ENCODE measurements at regions not wholly inside any gene's neighbourhood (a gene's known extent, or its start where the extent isn't known, plus 50 kb on each side); places are given as distances from the start of the nearest gene placed in this dataset.

DNA sequence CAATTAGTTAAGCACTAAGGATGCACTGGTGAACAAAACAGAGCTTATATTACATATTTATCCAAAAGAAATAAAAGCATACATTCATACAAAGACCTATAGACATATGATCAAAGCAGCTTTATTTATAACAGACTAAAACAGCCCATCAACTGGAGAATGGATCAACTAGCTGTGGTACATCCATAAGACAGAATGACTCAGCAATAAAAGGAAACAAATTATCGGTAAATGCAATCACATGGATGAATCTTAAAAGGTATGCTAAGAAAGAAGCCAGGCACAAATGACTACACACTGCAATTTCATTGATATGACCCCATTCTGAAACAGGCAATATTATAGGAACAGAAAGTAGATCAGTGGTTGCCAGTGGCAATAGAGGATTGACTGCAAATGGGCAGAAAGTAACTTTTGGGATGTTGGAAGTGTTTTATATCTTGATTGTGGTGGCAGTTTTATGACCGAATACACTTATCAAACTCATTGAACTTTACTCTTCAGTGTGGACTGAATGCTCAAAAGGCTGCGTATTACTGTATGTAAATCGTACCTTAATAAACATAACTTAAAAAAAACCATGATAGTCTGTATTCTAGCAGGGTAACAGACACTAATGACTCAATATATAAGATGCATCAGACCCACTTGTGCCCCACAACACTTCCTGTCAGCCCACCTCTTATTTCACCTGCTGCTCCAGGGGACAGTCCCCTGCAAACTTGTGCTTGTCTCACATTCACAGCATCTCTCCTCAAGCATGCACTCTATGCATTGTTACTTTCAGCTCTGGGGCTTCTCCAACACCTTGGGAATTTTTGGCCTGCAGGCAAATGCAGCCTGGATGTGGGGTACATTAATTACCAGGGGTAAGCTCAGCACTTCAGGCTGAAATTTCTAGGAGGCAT lies 59.1 kb downstream of the MID1IP1 start:
- H4K20me1 ChIP-seq (ENCODE audit: control insufficient read depth, insufficient read depth, insufficient read length), result no peaks in the 10 kb centered on the region
- Mint-ChIP-seq H3K4me1 (peaks cover 4 to 5% of the 10 kb centered on the region in 2 experiments), H3K27ac (no peak overlapping the region), H3K36me3 (ENCODE audit: insufficient read depth in 1 of 3, low read depth in 3 of 3) (peaks cover 0 to 3% (median 0%) of the 10 kb centered on the region in 3 experiments; a peak in 1 of 7 replicates), H3K4me3 (no peak overlapping the region), H3K27me3 (ENCODE audit: low read depth) (no peaks in the 10 kb centered on the region), H3K9me3 (peaks cover 29 to 32% of the 10 kb centered on the region in 2 experiments; a peak in 4 of 5 replicates)
- no peak overlapping the region for H3K14ac ChIP-seq (ENCODE audit: insufficient read depth, low read length)
- no peak overlapping the region for H3K27ac ChIP-seq (ENCODE audit: insufficient read length, low read depth, low read length)
- H3K79me2 ChIP-seq (ENCODE audit: insufficient read depth, low read length), result no peaks in the 10 kb centered on the region
- H2BK20ac ChIP-seq (ENCODE audit: low read depth, low read length, poor library complexity, severe bottlenecking), result no peak overlapping the region
- no peak overlapping the region for H3K23ac ChIP-seq (ENCODE audit: insufficient read length, low read depth, low read length)
- 0 out of 2 replicates have a peak, but pooled peaks cover under 1% of the 10 kb centered on the region for H3K4me1 ChIP-seq (ENCODE audit: insufficient read depth, low read length)
- no peaks in the 10 kb centered on the region for H3K27me3 ChIP-seq (ENCODE audit: insufficient read depth, low read length)
- no CpG with 5 or more reads among the region's 4 CpGs for WGBS (ENCODE audit: extremely low coverage, insufficient read length, low lambda C conversion rate)
- no peak overlapping the region for H3T11ph ChIP-seq (ENCODE audit: low read length)
- no peak overlapping the region for H2BK120ac ChIP-seq (ENCODE audit: low read depth, low read length, poor library complexity, severe bottlenecking)
- no peak overlapping the region for H2BK12ac ChIP-seq (ENCODE audit: insufficient read length, low read depth, low read length)
- DNase-seq, result no peak
- H4K91ac ChIP-seq (ENCODE audit: insufficient read length, low read depth, low read length), result no peak overlapping the region
- H3K23me2 ChIP-seq (ENCODE audit: insufficient read length, low read depth, low read length, poor library complexity, severe bottlenecking), result no peaks in the 10 kb centered on the region
- H4K8ac ChIP-seq (replicated peaks; ENCODE audit: insufficient read length, low read depth, low read length), result no peak overlapping the region
- no peaks in the 10 kb centered on the region for H3K9me3 ChIP-seq (ENCODE audit: control insufficient read depth, low read depth, low read length)
- no peak overlapping the region for H2AK5ac ChIP-seq (ENCODE audit: insufficient read length, low read length)
- no peaks in the 10 kb centered on the region for H3K79me1 ChIP-seq (ENCODE audit: insufficient read depth, low read depth, low read length, poor library complexity, severe bottlenecking)
- H3K9ac ChIP-seq (ENCODE audit: extremely low read depth, insufficient read length, low read length), result no peak overlapping the region
- no peak overlapping the region for H3K18ac ChIP-seq (ENCODE audit: insufficient read length, low read depth, low read length)
- no peak overlapping the region for H3K56ac ChIP-seq (ENCODE audit: insufficient read length, low read depth, low read length)
- no peak overlapping the region for H3K4me2 ChIP-seq (ENCODE audit: insufficient read depth, insufficient read length, low read length)
- H2AFZ ChIP-seq (ENCODE audit: low read length), result no peak overlapping the region
- no peak overlapping the region for H4K5ac ChIP-seq (ENCODE audit: insufficient read length, low read depth, low read length)
- H2BK15ac ChIP-seq (ENCODE audit: low read depth, low read length), result no peak overlapping the region
- no peak overlapping the region for H2BK5ac ChIP-seq (ENCODE audit: insufficient read length, low read length)
- no peak overlapping the region for H3K4ac ChIP-seq (ENCODE audit: low read depth, low read length)
- TF ChIP-seq, protein P1, sequence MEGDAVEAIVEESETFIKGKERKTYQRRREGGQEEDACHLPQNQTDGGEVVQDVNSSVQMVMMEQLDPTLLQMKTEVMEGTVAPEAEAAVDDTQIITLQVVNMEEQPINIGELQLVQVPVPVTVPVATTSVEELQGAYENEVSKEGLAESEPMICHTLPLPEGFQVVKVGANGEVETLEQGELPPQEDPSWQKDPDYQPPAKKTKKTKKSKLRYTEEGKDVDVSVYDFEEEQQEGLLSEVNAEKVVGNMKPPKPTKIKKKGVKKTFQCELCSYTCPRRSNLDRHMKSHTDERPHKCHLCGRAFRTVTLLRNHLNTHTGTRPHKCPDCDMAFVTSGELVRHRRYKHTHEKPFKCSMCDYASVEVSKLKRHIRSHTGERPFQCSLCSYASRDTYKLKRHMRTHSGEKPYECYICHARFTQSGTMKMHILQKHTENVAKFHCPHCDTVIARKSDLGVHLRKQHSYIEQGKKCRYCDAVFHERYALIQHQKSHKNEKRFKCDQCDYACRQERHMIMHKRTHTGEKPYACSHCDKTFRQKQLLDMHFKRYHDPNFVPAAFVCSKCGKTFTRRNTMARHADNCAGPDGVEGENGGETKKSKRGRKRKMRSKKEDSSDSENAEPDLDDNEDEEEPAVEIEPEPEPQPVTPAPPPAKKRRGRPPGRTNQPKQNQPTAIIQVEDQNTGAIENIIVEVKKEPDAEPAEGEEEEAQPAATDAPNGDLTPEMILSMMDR (conservative IDR thresholded peaks at IDR 0.05), result no peak

Measured in H9 (cell line).